GM18907 (cell line): ENCODE measurements at regions not wholly inside any gene's neighbourhood (a gene's known extent, or its start where the extent isn't known, plus 50 kb on each side); places are given as distances from the start of the nearest gene placed in this dataset.
"Not testable (repeated sequence)": the region's sequence is repeated elsewhere in the genome, so short reads cannot be mapped to it uniquely, and the experiment has no call there.

Experiments used
- ATAC-seq: cut with Tn5 transposase; IDR thresholded peaks from one replicate; pipeline ENCODE4 v1.9.1; 2021; ENCODE audit warnings: mild to moderate bottlenecking, moderate library complexity; ENCODE audit not compliant: unreplicated experiment

GRCh38 chr1:58206749-58207148, 339.8 kb downstream of the OMA1 start:
- ATAC-seq, result no peak

DNA sequence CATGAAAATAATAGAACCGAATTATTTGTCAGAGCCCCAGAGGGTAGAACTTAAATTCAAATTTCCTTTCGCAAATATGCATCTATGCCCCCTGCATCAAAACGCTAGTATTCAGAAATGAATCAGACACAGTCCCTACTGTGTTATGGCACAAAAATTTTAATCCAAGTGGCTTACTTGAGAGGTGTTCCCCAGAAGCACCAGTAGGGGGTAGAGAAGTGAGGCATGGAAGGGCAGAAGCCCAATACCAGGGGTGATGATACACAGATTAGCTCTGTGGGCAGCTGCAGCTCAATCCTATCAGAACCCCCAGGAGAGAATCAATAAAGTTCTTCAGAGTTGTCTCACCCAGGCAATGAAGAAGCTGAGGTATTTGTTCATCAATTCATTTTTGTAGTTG, 342.2 kb downstream of the OMA1 start:
- ATAC-seq, result no peak

- ATAC-seq, result no peak
Measured at GRCh38 chr1:58201492-58202106, 344.9 kb downstream of the OMA1 start.

DNA sequence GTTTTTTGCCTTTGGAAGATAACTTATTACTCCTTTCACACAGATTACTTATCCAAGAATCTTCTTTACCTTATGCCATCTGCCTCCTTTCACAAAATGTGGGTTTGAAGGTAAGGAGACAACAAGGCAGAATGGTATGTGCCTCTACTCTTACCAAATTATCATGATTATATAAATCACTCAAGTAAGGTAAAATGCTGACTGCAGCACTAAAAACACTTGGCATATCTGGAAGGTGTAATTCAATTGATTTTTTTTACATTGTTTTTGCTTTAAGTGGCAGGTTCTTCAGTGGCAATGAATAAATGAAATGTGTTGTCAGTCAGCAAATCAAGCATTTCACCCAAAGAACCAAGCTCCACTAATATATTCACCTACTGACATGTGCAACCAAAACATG, 346.1 kb downstream of the OMA1 start:
- ATAC-seq, result no peak

DNA sequence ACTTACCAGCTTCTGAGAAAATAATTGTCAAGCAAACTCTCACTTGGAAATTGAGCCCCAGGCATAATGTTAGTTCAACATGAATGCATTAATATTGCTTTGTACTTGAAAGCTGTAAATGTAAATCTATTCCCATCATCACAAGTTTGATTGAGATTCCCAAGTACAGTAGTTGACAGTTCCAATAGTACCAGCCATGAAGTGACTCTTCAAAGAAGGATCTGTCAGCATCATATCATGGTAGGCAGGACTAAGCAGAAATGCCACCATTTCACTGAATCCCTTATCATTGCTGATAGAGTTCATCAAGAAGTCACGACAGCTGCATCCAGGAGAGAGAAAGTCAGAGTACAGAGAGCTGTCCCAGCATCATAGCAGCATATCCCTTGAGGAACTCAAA, 348.7 kb downstream of the OMA1 start:
- no peak for ATAC-seq

- ATAC-seq, result no peak
Measured at GRCh38 chr1:58190267-58190988, 356.1 kb downstream of the OMA1 start.

DNA sequence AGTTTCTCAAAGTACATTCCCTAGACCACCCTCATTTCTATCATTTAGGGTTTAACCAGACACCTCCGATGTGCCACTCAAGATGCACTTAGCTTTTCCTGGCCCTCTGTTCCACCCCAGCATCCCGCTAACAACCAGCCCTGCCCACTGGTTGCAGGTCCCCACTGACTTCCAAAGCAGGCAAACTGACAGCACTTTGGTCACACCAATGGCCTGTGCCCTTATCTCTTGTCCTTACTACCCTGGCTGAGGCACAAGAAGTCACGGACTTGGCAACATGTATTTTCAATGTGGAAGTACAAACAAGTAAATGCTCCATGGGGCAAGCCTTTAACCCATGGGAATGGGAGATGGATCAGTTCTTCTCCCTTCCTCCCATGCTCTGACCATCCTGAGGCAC, 357.1 kb downstream of the OMA1 start:
- no peak for ATAC-seq

DNA sequence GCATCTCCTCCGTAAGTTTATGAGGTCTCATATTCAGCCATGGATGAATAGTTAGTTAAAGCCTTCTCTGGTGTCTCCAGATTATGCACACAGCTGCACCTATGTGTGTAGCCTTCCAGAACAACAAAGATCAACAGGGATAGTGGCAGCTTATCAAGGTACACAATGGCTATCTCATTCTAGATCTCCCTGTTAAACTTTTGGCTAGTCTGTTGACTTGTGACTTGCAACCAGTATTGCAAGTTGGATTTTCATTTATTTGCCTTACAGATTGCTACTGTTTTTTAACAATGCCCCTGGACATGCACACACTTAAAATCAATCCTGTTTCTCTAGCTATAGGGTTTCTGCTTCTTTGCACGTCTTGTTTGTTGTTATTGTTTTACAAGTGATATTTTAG, 363.2 kb downstream of the OMA1 start:
- no peak for ATAC-seq

DNA sequence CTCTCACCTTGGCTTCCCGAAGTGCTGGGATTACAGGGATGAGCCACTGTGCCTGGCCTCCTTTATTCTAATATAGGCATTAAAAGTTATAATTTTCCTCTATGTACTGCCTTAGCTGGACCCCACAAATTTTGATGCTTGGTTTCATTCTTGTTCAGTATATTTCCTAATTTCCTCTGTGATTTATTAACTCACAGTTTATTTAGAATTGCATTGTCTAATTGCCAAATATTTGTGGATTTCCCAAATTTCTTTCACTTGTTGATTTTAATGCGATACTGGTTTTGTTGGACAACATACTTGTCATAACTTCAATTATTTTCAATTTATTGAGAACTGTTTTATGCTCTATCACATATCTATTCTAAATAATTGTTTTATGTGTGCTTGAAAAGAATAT, 366.0 kb downstream of the OMA1 start:
- ATAC-seq, result no peak

DNA sequence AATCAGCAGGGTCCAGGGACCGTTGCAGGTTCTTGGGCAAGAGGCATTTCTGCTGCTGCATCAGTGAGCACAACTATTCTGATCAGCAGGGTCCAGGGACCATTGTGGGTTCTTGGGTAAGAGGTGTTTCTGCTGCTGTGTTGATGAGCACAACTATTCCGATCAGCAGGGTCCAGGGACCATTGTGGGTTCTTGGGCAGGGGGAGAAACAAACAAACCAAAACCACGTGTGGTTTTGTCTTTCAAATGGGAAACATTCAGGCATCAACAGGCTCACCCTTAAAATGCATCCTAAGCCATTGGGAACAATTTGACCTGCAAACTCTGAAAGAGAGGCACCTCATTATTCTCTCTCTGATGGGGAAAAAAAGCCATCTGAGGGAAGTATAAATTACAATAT, 377.4 kb downstream of the OMA1 start:
- ATAC-seq, result not testable (repeated sequence)

DNA sequence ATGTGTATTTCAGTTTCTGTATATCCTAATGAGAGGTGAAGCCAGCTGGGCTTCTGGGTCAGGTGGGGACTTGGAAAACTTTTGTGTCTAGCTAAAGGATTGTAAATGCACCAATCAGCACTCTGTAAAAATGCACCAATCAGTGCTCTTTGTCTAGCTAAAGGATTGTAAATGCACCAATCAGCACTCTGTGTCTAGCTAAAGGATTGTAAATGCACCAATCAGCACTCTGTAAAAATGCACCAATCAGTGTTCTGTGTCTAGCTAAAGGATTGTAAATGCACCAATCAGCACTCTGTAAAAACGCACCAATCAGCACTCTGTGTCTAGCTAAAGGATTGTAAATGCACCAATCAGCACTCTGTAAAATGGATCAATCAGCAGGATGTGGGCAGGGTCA, 379.4 kb downstream of the OMA1 start:
- ATAC-seq, result not testable (repeated sequence)

- ATAC-seq, result no peak
Measured at GRCh38 chr1:58166417-58166816, 380.1 kb downstream of the OMA1 start.

- no peak for ATAC-seq
Measured at GRCh38 chr1:58165073-58165472, 381.5 kb downstream of the OMA1 start.

DNA sequence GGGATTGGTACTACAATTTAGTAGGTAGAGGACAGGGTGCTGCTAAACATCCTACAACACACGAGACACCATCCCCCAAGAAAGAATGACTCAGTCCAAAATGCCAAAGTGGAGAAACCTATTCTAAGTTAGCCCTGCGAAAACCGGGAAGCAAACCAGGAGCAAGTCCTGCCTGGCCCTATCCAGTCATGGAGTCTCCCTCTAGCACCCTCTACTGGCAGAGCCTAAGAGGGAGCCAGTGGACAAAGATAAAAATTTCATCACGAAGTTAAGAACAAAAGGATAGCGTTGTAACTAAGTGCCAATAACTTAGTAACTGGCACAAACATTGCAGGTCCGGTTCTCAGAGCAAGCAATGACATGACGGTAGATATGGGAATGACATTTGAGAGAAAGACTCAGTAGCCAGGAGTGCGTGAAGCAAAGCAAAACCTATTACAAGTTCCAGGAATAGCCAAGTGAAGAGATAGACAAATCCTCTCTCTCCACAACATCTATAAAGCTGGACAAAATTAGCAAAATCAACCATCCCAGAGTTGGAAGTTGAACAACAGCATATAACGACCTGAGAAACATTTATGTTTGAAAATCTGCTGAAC, 383.5 kb downstream of the OMA1 start:
- ATAC-seq, result no peak

DNA sequence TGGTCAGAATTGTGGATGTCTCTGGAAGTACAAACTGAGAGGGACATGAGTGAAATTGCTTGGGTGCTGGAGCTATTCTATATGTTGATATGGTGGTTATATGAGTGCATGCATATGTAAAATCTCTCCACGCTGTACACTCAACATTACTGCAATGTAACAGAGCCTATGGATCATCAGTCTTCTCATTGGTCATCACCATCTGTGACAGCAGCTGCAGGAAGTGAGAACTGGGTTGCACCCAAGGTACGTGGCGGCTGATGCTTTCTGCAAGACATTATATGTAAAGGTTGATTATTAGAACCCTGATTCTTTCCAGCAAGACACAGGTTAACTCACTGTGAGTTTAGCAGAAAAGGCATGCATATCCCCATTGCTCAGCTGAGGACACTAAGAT, 387.1 kb downstream of the OMA1 start:
- ATAC-seq, result no peak

DNA sequence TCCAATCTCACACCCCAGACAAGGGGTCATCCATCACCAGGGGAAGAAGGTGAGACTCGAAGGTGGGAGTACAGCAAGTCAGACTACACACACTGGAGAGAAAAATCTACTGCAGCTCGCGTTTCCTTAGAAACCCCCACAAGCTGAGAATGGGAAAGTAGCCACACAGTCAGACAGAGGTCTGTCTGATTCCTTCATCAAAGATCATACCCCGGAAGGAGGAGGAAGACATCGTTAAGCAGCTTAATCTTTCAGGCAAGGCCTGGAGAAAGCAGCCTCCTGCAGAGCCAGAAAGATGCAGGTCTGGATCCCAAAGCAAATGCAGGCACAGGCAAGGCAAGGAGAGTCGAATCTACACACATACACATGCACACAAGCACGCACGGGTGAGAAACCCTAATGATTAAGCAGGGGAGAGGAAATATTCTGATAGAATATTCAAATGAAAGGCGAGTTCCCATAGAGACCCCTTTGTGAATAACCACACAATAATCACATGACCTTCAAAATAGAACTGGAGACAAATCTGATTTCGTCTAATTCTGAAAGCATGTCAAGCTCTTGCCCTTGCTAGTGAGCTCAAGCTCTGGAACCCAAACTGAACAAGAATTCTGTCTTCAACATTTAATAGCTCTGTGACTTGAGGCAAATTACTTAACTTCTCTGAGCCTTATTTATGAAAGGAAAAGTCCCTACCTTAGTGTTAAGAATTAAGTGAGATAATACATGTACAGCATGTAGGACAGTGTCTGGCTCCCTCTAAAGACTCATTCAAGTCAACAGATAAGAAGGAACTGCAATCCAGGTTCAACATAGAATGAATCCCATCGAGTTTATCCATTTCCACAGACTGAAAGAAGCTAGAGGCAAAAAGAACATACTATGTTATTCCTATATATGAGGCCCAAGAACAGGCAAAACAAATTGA, 387.8 kb downstream of the OMA1 start:
- ATAC-seq, result no peak

DNA sequence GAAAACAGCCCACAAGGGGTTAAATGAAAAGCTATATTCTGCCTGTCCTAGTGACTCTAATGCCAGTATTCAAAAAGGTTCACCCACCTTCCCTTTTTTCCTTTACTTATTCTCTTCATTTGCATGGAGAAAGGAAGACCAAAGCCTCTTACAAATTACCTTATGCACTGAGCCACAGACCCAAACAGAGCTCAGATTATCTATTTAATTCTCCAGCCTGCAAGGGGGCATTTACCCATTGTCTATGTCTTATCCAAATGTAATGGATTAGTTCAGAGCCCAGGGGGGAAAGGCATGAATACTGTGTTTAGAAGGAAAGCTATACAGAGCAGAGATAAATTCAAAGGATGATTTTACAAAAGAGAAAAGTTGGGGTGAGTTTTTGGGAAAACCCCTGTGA, 388.5 kb downstream of the OMA1 start:
- ATAC-seq, result no peak

- ATAC-seq, result no peak
Measured at GRCh38 chr1:58157256-58157655, 389.3 kb downstream of the OMA1 start.

GRCh38 chr1:58156831-58157230, 389.7 kb downstream of the OMA1 start:
- ATAC-seq, result no peak

GRCh38 chr1:58156124-58156468, 390.4 kb downstream of the OMA1 start:
- ATAC-seq, result no peak

GRCh38 chr1:58155418-58156123, 391.0 kb downstream of the OMA1 start:
- ATAC-seq, result no peak
